ENCODE measurements at regions not wholly inside any gene's neighbourhood (a gene's known extent, or its start where the extent isn't known, plus 50 kb on each side); places are given as distances from the start of the nearest gene placed in this dataset.

- TF ChIP-seq EZH2phosphoT487 (conservative IDR thresholded peaks at IDR 0.05; ENCODE audit: low read length), result no peak
- TF ChIP-seq, protein P1, sequence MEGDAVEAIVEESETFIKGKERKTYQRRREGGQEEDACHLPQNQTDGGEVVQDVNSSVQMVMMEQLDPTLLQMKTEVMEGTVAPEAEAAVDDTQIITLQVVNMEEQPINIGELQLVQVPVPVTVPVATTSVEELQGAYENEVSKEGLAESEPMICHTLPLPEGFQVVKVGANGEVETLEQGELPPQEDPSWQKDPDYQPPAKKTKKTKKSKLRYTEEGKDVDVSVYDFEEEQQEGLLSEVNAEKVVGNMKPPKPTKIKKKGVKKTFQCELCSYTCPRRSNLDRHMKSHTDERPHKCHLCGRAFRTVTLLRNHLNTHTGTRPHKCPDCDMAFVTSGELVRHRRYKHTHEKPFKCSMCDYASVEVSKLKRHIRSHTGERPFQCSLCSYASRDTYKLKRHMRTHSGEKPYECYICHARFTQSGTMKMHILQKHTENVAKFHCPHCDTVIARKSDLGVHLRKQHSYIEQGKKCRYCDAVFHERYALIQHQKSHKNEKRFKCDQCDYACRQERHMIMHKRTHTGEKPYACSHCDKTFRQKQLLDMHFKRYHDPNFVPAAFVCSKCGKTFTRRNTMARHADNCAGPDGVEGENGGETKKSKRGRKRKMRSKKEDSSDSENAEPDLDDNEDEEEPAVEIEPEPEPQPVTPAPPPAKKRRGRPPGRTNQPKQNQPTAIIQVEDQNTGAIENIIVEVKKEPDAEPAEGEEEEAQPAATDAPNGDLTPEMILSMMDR (IDR thresholded peaks at IDR 0.05; ENCODE audit: insufficient read depth, low read length, poor library complexity, severe bottlenecking), result no peak
- H3K79me2 ChIP-seq (ENCODE audit: insufficient read depth, low read length), result no peaks in the 10 kb centered on the region
- no peaks in the 10 kb centered on the region for H3F3A ChIP-seq (ENCODE audit: insufficient read depth)
- no peaks in the 10 kb centered on the region for H3K9me2 ChIP-seq (replicated peaks; ENCODE audit: insufficient read depth, low read length)
- no peaks in the 10 kb centered on the region for H3K36me3 ChIP-seq (ENCODE audit: low read length)
- no peak overlapping the region for H3K4me3 ChIP-seq (ENCODE audit: insufficient read depth, low read length, poor library complexity, severe bottlenecking)
- H3K4me2 ChIP-seq (ENCODE audit: low read depth, low read length, poor library complexity, severe bottlenecking), result no peak overlapping the region
- no peaks in the 10 kb centered on the region for H3K27me3 ChIP-seq (ENCODE audit: low read length)
- no peak overlapping the region for H3K9ac ChIP-seq (ENCODE audit: low read length)
- no peak overlapping the region for H3K27ac ChIP-seq (ENCODE audit: low read depth, low read length)
- H3K9me3 ChIP-seq (ENCODE audit: insufficient read depth, low read length), result no peaks in the 10 kb centered on the region
- no peak overlapping the region for H2AFZ ChIP-seq (ENCODE audit: low read depth, low read length, severe bottlenecking)
- H4K20me1 ChIP-seq (ENCODE audit: low read depth, low read length), result no peaks in the 10 kb centered on the region
Measured at GRCh38 chr15:47362118-47362905, 355.0 kb upstream of the SEMA6D start.

DNA sequence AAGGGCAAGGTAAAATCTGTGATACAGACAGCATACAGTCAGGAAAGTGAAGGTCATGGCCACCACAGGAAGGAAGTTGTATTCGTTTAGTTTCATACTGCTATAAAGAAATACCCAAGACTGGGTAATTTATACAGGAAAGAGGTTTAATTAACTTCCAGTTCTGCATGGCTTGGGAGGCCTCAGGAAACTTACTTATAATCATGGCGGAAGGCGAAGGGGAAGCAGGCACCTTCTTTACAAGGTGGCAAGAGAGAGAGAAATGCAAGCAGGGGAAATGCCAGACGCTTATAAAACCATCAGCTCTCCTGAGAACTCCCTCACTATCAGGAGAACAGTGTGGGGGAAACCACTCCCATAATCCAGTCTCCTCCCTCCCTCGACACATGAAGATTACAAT is 353.7 kb upstream of the SEMA6D start:
- Histone ChIP-seq H3K9ac (ENCODE audit: low read length) (no peak overlapping the region), H3K4me2 (ENCODE audit: low read depth, low read length, poor library complexity, severe bottlenecking) (no peak overlapping the region)
- TF ChIP-seq, protein P1 (IDR thresholded peaks at IDR 0.05; ENCODE audit: insufficient read depth, low read length, poor library complexity, severe bottlenecking), result no peak
- no peak for TF ChIP-seq EZH2phosphoT487 (conservative IDR thresholded peaks at IDR 0.05; ENCODE audit: low read length)

GRCh38 chr15:47364230-47365141 is 352.8 kb upstream of the SEMA6D start:
- H3K4me3 ChIP-seq (ENCODE audit: insufficient read depth, low read length, poor library complexity, severe bottlenecking), result no peak overlapping the region
- H3K27me3 ChIP-seq (ENCODE audit: low read length), result no peaks in the 10 kb centered on the region
- no peaks in the 10 kb centered on the region for H3K9me3 ChIP-seq (ENCODE audit: insufficient read depth, low read length)
- no peak for TF ChIP-seq EZH2phosphoT487 (conservative IDR thresholded peaks at IDR 0.05; ENCODE audit: low read length)
- TF ChIP-seq, protein P1 (IDR thresholded peaks at IDR 0.05; ENCODE audit: insufficient read depth, low read length, poor library complexity, severe bottlenecking), result no peak
- H3K36me3 ChIP-seq (ENCODE audit: low read length), result no peaks in the 10 kb centered on the region
- H3K27ac ChIP-seq (ENCODE audit: low read depth, low read length), result no peak overlapping the region
- H3K79me2 ChIP-seq (ENCODE audit: insufficient read depth, low read length), result no peaks in the 10 kb centered on the region
- no peak overlapping the region for H2AFZ ChIP-seq (ENCODE audit: low read depth, low read length, severe bottlenecking)
- H4K20me1 ChIP-seq (ENCODE audit: low read depth, low read length), result no peaks in the 10 kb centered on the region
- no peak overlapping the region for H3K4me2 ChIP-seq (ENCODE audit: low read depth, low read length, poor library complexity, severe bottlenecking)
- no peaks in the 10 kb centered on the region for H3F3A ChIP-seq (ENCODE audit: insufficient read depth)
- no peaks in the 10 kb centered on the region for H3K9me2 ChIP-seq (replicated peaks; ENCODE audit: insufficient read depth, low read length)
- H3K9ac ChIP-seq (ENCODE audit: low read length), result no peak overlapping the region

More for the DNA sequence above, 353.7 kb upstream of the SEMA6D start:
- Histone ChIP-seq H2AFZ (ENCODE audit: low read depth, low read length, severe bottlenecking) (no peak overlapping the region), H3K79me2 (ENCODE audit: insufficient read depth, low read length) (no peaks in the 10 kb centered on the region), H3K9me2 (replicated peaks; ENCODE audit: insufficient read depth, low read length) (no peaks in the 10 kb centered on the region), H3K27me3 (ENCODE audit: low read length) (no peaks in the 10 kb centered on the region), H3K27ac (ENCODE audit: low read depth, low read length) (no peak overlapping the region), H3K4me3 (ENCODE audit: insufficient read depth, low read length, poor library complexity, severe bottlenecking) (no peak overlapping the region), H4K20me1 (ENCODE audit: low read depth, low read length) (no peaks in the 10 kb centered on the region), H3K36me3 (ENCODE audit: low read length) (no peaks in the 10 kb centered on the region), H3K9me3 (ENCODE audit: insufficient read depth, low read length) (no peaks in the 10 kb centered on the region), H3F3A (ENCODE audit: insufficient read depth) (no peaks in the 10 kb centered on the region)

All from SU-DHL-6 (cell line).